Endothelial cell of umbilical vein (primary cell): ENCODE measurements at regions not wholly inside any gene's neighbourhood (a gene's known extent, or its start where the extent isn't known, plus 50 kb on each side); places are given as distances from the start of the nearest gene placed in this dataset.

Experiments used
- BruUV-seq: library from RNA; stranded (reverse); fragments of 400-500 nt; replicated peaks from 2 replicates; lab custom pipeline; 2021; lab: Mats Ljungman, UMichigan
- CTCF ChIA-PET: fragments of 300-600, 350-600 bp; sonication (Branson Sonifier 250); formaldehyde crosslinking; loops from one replicate; lab custom pipeline; 2021; ENCODE audit warnings: antibody characterized with exemption, inconsistent platforms; lab: Charles Lee
- POLR2A ChIA-PET: fragments of 300-600, 350-600 bp; sonication (Branson Sonifier 250); formaldehyde crosslinking; loops from one replicate; lab custom pipeline; 2021; ENCODE audit warnings: antibody characterized with exemption, inconsistent platforms; lab: Charles Lee
- DNase-seq: peaks from one replicate; pipeline ENCODE4 v3.0.0-alpha.2; 2011; ENCODE audit warnings: low read depth, low spot score
- FAIRE-seq: peaks from 2 replicates; lab custom pipeline; 2011; peaks lifted over from hg19 to GRCh38; lab: Jason Lieb, UNC
- H2AFZ ChIP-seq: 2 replicates; pipeline ENCODE4 v1.6.0; 2012; ENCODE audit warnings: low read depth, low read length, control low read depth, inconsistent platforms
- H3K27ac ChIP-seq: 2 replicates; pipeline ENCODE4 v1.5.1; 2011; ENCODE audit warnings: low read depth, mild to moderate bottlenecking, control low read depth, low read length, moderate library complexity; ENCODE audit not compliant: insufficient read depth
- H3K27me3 ChIP-seq, 2 experiments: 2 replicates each; pipeline versions ENCODE4 v1.6.0 to v1.6.1; 2011; ENCODE audit warnings: low read length in 2 of 2, mixed read lengths in 1 of 2; ENCODE audit not compliant: control insufficient read depth in 2 of 2, insufficient read depth in 2 of 2
- H3K36me3 ChIP-seq, 2 experiments: 2 replicates in 1 of 2; 3 replicates in 1 of 2; pipeline ENCODE4 v1.5.1; 2011; ENCODE audit warnings: low read length in 2 of 2, mild to moderate bottlenecking in 1 of 2, moderate library complexity in 1 of 2; ENCODE audit not compliant: control insufficient read depth in 2 of 2, insufficient read depth in 2 of 2; ENCODE audit errors: extremely low read depth in 1 of 2
- H3K4me1 ChIP-seq: 3 replicates; pipeline ENCODE4 v1.5.1; 2011; ENCODE audit warnings: mild to moderate bottlenecking, low read length; ENCODE audit not compliant: control insufficient read depth, insufficient read depth; ENCODE audit errors: extremely low read depth
- H3K4me2 ChIP-seq: 2 replicates; pipeline ENCODE4 v1.6.1; 2011; ENCODE audit warnings: low read length, control low read depth, mixed read lengths; ENCODE audit not compliant: insufficient read depth
- H3K4me3 ChIP-seq, 3 experiments: fragments of 200-600 bp in 1 of 3; sonication (generic), shearing (Covaris generic) in 1 of 3; replicated peaks in 1 of 3; 2 replicates each; pipeline ENCODE4 v1.5.1; 2011 to 2016; ENCODE audit warnings: control low read depth in 3 of 3, low read length in 3 of 3, mild to moderate bottlenecking in 2 of 3, inconsistent platforms in 1 of 3, low read depth in 1 of 3, moderate library complexity in 1 of 3; ENCODE audit not compliant: insufficient read depth in 1 of 3
- H3K79me2 ChIP-seq: 2 replicates; pipeline ENCODE4 v1.6.0; 2012; ENCODE audit warnings: low read length, inconsistent platforms; ENCODE audit not compliant: control insufficient read depth, insufficient read depth
- H3K9ac ChIP-seq: replicated peaks from 2 replicates; pipeline ENCODE3; 2011; ENCODE audit warnings: low read length, control low read depth; ENCODE audit not compliant: insufficient read depth; ENCODE audit errors: extremely low read depth
- H3K9me1 ChIP-seq: replicated peaks from 3 replicates; pipeline ENCODE4 v1.6.0; 2011; ENCODE audit warnings: mild to moderate bottlenecking, low read length; ENCODE audit not compliant: control insufficient read depth, insufficient read depth; ENCODE audit errors: extremely low read depth
- H3K9me3 ChIP-seq: replicated peaks from 2 replicates; pipeline ENCODE4 v1.5.1; 2012; ENCODE audit warnings: low read length, inconsistent platforms; ENCODE audit not compliant: control insufficient read depth, insufficient read depth
- H4K20me1 ChIP-seq: replicated peaks from 2 replicates; pipeline ENCODE3; 2011; ENCODE audit warnings: mild to moderate bottlenecking, low read length; ENCODE audit not compliant: control insufficient read depth, insufficient read depth; ENCODE audit errors: extremely low read depth
- EZH2 ChIP-seq: IDR thresholded peaks from 2 replicates; pipeline ENCODE4 v1.6.1; 2012; ENCODE audit warnings: borderline replicate concordance, low read depth, mild to moderate bottlenecking, moderate library complexity, low read length, inconsistent platforms; ENCODE audit not compliant: severe bottlenecking
- FOS ChIP-seq: IDR thresholded peaks from 2 replicates; pipeline ENCODE4 v1.6.1; 2011; ENCODE audit warnings: mild to moderate bottlenecking, low read length, moderate library complexity, borderline replicate concordance; ENCODE audit not compliant: insufficient read depth
- GATA2 ChIP-seq: IDR thresholded peaks from 2 replicates; pipeline ENCODE4 v1.7.0; 2011; ENCODE audit warnings: low read depth, mild to moderate bottlenecking, moderate library complexity, mixed read lengths, low read length; ENCODE audit not compliant: insufficient read length, insufficient read depth
- JUN ChIP-seq: IDR thresholded peaks from 2 replicates; pipeline ENCODE4 v1.6.1; 2011; ENCODE audit warnings: borderline replicate concordance, low read depth; ENCODE audit not compliant: insufficient read length, insufficient read depth
- MYC ChIP-seq: IDR thresholded peaks from one replicate; pipeline ENCODE4 v1.6.1; 2011; ENCODE audit warnings: mild to moderate bottlenecking, low read depth, low read length
- POLR2A ChIP-seq: IDR thresholded peaks from 2 replicates; pipeline ENCODE4 v1.6.1; 2012; ENCODE audit warnings: low read depth, mild to moderate bottlenecking, control low read depth, low read length
- POLR2AphosphoS5 ChIP-seq: IDR thresholded peaks from 2 replicates; pipeline ENCODE4 v1.6.1; 2012; ENCODE audit warnings: low read depth, mild to moderate bottlenecking, control low read depth, low read length, moderate library complexity; ENCODE audit not compliant: insufficient read depth
- dilution Hi-C: fragments of 300-500 bp; cut with MboI; formaldehyde crosslinking; loops from one replicate; pipeline ENCODE4 v1.15.0; 2019; ENCODE audit warnings: low sequenced_read_pairs; ENCODE audit not compliant: extremely low pct_ligation_motif_present
- intact Hi-C: fragments of 100-400 bp; cut with micrococcal nuclease; formaldehyde crosslinking; loops from one replicate; pipeline ENCODE4 v1.10.0; 2022
- TF ChIP-seq, protein P1 (sequence below), 2 donors: IDR thresholded peaks; 1 replicate in 1 of 2; 2 replicates in 1 of 2; pipeline ENCODE4 v1.5.1; 2011; ENCODE audit warnings: low read length in 2 of 2, mild to moderate bottlenecking in 2 of 2, moderate library complexity in 2 of 2, control low read depth in 1 of 2, inconsistent platforms in 1 of 2, low read depth in 1 of 2; ENCODE audit not compliant: insufficient read depth in 1 of 2; ENCODE audit errors: extremely low read depth in 1 of 2
- TF ChIP-seq, protein P2 (sequence below): IDR thresholded peaks from 2 replicates; pipeline ENCODE4 v1.6.1; 2011; ENCODE audit not compliant: insufficient read depth, insufficient read length

DNA sequence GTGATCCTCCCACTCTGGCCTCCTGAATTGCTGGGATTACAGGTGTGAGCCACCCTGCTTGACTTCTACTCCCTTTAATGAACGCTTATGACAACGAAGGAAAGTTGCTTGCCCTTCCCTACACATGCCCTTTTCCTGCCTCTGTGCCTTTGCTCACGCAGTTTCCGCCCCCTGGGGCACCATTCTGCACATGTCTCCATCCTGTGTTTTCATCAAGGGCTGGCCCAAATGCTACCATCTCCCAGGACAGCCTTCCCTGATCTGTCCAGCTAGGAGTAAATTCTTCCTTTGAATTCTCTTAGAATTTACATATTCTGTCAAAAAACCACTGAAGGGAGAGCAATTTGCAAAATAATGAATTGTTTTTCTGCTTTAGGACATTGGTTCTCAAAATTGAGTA, 50.0 kb upstream of the KMT2C start:
- BruUV-seq: no TSS peak
- intact Hi-C loops: no loop called here

More for the DNA sequence above, 50.0 kb upstream of the KMT2C start:
- Histone ChIP-seq H3K9me1 (no peaks in the 10 kb centered on the region), H3K9ac (no peak overlapping the region), H3K4me2 (no peak overlapping the region), H3K9me3 (no peaks in the 10 kb centered on the region), H3K27me3 (no peaks in the 10 kb centered on the region), H4K20me1 (no peaks in the 10 kb centered on the region), H2AFZ (no peak overlapping the region), H3K27ac (no peak overlapping the region), H3K79me2 (no peaks in the 10 kb centered on the region), H3K36me3 (no peaks in the 10 kb centered on the region), H3K4me1 (no peaks in the 10 kb centered on the region), H3K4me3 (no peak overlapping the region)
- CTCF ChIA-PET: interaction anchor here (1.2 kb wide), 1 partner anchor 10 kb away, joined by 3 read pairs; no protein-coding TSS in a partner anchor
- no peak for DNase-seq
- TF ChIP-seq GATA2: no peak
- no peak for TF ChIP-seq FOS
- no peak for TF ChIP-seq POLR2A
- TF ChIP-seq MYC: no peak
- no peak for TF ChIP-seq JUN
- TF ChIP-seq, protein P1, sequence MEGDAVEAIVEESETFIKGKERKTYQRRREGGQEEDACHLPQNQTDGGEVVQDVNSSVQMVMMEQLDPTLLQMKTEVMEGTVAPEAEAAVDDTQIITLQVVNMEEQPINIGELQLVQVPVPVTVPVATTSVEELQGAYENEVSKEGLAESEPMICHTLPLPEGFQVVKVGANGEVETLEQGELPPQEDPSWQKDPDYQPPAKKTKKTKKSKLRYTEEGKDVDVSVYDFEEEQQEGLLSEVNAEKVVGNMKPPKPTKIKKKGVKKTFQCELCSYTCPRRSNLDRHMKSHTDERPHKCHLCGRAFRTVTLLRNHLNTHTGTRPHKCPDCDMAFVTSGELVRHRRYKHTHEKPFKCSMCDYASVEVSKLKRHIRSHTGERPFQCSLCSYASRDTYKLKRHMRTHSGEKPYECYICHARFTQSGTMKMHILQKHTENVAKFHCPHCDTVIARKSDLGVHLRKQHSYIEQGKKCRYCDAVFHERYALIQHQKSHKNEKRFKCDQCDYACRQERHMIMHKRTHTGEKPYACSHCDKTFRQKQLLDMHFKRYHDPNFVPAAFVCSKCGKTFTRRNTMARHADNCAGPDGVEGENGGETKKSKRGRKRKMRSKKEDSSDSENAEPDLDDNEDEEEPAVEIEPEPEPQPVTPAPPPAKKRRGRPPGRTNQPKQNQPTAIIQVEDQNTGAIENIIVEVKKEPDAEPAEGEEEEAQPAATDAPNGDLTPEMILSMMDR (IDR thresholded peaks at IDR 0.05; ENCODE audit: extremely low read depth in 1 of 2, insufficient read depth in 1 of 2, low read depth in 1 of 2, low read length in 2 of 2): no peak
- TF ChIP-seq, protein P2, sequence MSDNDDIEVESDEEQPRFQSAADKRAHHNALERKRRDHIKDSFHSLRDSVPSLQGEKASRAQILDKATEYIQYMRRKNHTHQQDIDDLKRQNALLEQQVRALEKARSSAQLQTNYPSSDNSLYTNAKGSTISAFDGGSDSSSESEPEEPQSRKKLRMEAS: no peak
- TF ChIP-seq EZH2: no peak
- no peak for TF ChIP-seq POLR2AphosphoS5
- no peak for FAIRE-seq
- dilution Hi-C loops: no loop called here
- POLR2A ChIA-PET: no interaction called here
